HepG2 (cell line): ENCODE measurements at regions not wholly inside any gene's neighbourhood (a gene's known extent, or its start where the extent isn't known, plus 50 kb on each side); places are given as distances from the start of the nearest gene placed in this dataset.

ENCODE experiments used
- ATAC-seq: fragments of 200-7000 bp; cut with Tn5 transposase; 3 replicates; pipeline ENCODE4 v1.9.1; 2020; ENCODE audit warnings: mild to moderate bottlenecking, moderate library complexity
- BruUV-seq: library from RNA; stranded (reverse); fragments of 400-500 nt; replicated peaks from 2 replicates; lab custom pipeline; 2021; lab: Mats Ljungman, UMichigan
- CTCF ChIA-PET: fragments of 300-600 bp; formaldehyde crosslinking; extraction: SDS; loops from one replicate; lab custom pipeline; 2021; ENCODE audit warnings: low total read pairs, inconsistent platforms, low intra/inter-chr PET ratio; lab: Yijun Ruan, JAX
- POLR2A ChIA-PET: fragments of 350-600 bp; sonication (Branson Sonifier 250); formaldehyde crosslinking; loops from one replicate; lab custom pipeline; 2020; ENCODE audit warnings: antibody characterized with exemption, inconsistent platforms; lab: Yijun Ruan, JAX
- DNase-seq: peaks from one replicate; pipeline ENCODE4 v3.0.0-alpha.2; 2015; ENCODE audit warnings: low spot score
- FAIRE-seq: peaks from 3 replicates; lab custom pipeline; 2011; peaks lifted over from hg19 to GRCh38; lab: Jason Lieb, UNC
- H2AFZ ChIP-seq: one replicate; pipeline ENCODE4 v1.6.1; 2011; ENCODE audit warnings: low read length, inconsistent platforms
- H3K27ac ChIP-seq: fragments of 300-600 bp; 3 replicates; pipeline ENCODE4 v1.8.0; 2011; ENCODE audit warnings: mixed run types, mild to moderate bottlenecking, mixed read lengths, low read length, inconsistent platforms; ENCODE audit not compliant: insufficient read depth; ENCODE audit errors: extremely low read length
- H3K27me3 ChIP-seq, 2 experiments: fragments of 200-600 bp in 1 of 2; 2 replicates in 1 of 2; 3 replicates in 1 of 2; pipeline versions ENCODE4 v1.6.0 to v1.8.0; 2011; ENCODE audit warnings: low read length in 2 of 2, mild to moderate bottlenecking in 2 of 2, moderate library complexity in 2 of 2, inconsistent platforms in 1 of 2; ENCODE audit not compliant: insufficient read depth in 2 of 2, control insufficient read depth in 1 of 2
- H3K36me3 ChIP-seq, 2 experiments: fragments of 200-600 bp in 1 of 2; replicated peaks in 1 of 2; 2 replicates in 1 of 2; 3 replicates in 1 of 2; pipeline versions ENCODE4 v1.5.1 to v1.8.0; 2011; ENCODE audit warnings: low read length in 2 of 2, inconsistent platforms in 1 of 2; ENCODE audit not compliant: insufficient read depth in 2 of 2, control insufficient read depth in 1 of 2
- H3K4me1 ChIP-seq: 2 replicates; pipeline ENCODE4 v1.5.1; 2012; ENCODE audit warnings: low read length, inconsistent platforms; ENCODE audit not compliant: insufficient read depth
- H3K4me2 ChIP-seq: 2 replicates; pipeline ENCODE4 v1.6.0; 2011; ENCODE audit warnings: low read depth, low read length, inconsistent platforms
- H3K4me3 ChIP-seq, 3 experiments: fragments of 200-600 bp in 1 of 3; sonication (generic), shearing (Covaris generic) in 1 of 3; replicated peaks in 1 of 3; 2 replicates each; pipeline ENCODE4 v1.5.1; 2011 to 2016; ENCODE audit warnings: low read length in 3 of 3, inconsistent platforms in 2 of 3, low read depth in 2 of 3, mild to moderate bottlenecking in 2 of 3, control low read depth in 1 of 3, mixed read lengths in 1 of 3; ENCODE audit not compliant: insufficient read depth in 1 of 3
- H3K79me2 ChIP-seq: one replicate; pipeline ENCODE4 v1.6.1; 2011; ENCODE audit warnings: low read length, inconsistent platforms; ENCODE audit not compliant: insufficient read depth
- H3K9ac ChIP-seq: 2 replicates; pipeline ENCODE4 v1.6.0; 2011; ENCODE audit warnings: mild to moderate bottlenecking, low read depth, low read length, inconsistent platforms; ENCODE audit not compliant: insufficient read depth
- H3K9me3 ChIP-seq: 2 replicates; pipeline ENCODE4 v1.5.1; 2012; ENCODE audit warnings: mild to moderate bottlenecking, low read length
- H4K20me1 ChIP-seq: 2 replicates; pipeline ENCODE4 v1.6.0; 2011; ENCODE audit warnings: inconsistent platforms, mild to moderate bottlenecking, low read length, moderate library complexity; ENCODE audit not compliant: insufficient read depth
- GABPA ChIP-seq, 2 experiments: IDR thresholded peaks; 2 replicates each; pipeline ENCODE4 v1.6.1; 2011 to 2016; ENCODE audit warnings: low read depth in 2 of 2, low read length in 1 of 2, missing biosample characterization in 1 of 2, missing genetic modification characterization in 1 of 2
- GATAD2A ChIP-seq: IDR thresholded peaks from 2 replicates; pipeline ENCODE4 v1.6.1; 2016
- HOXA9 ChIP-seq: sonication (generic); formaldehyde crosslinking; IDR thresholded peaks from 2 replicates; pipeline ENCODE4 v1.8.1; 2022; ENCODE audit warnings: missing genetic modification reagents, mild to moderate bottlenecking, moderate library complexity, borderline replicate concordance
- KDM6A ChIP-seq: IDR thresholded peaks from 2 replicates; pipeline ENCODE4 v1.6.1; 2016; ENCODE audit warnings: low read depth
- SIX4 ChIP-seq: sonication (generic); formaldehyde crosslinking; IDR thresholded peaks from 2 replicates; pipeline ENCODE4 v1.4.0; 2020; ENCODE audit warnings: missing genetic modification reagents
- SP4 ChIP-seq: sonication (generic); formaldehyde crosslinking; IDR thresholded peaks from 2 replicates; pipeline ENCODE4 v1.8.1; 2023; ENCODE audit warnings: mild to moderate bottlenecking, missing genetic modification reagents
- ZBTB3 ChIP-seq: sonication (generic); formaldehyde crosslinking; IDR thresholded peaks from 2 replicates; pipeline ENCODE4 v1.4.0; 2020; ENCODE audit warnings: low read depth, mild to moderate bottlenecking, moderate library complexity, missing genetic modification reagents, borderline replicate concordance
- ZFP36 ChIP-seq: fragments of 150-350 bp; IDR thresholded peaks from 2 replicates; pipeline ENCODE4 v1.6.1; 2018; ENCODE audit warnings: borderline replicate concordance, low read length, low read depth; ENCODE audit not compliant: partially characterized antibody
- ZNF160 ChIP-seq: sonication (generic); formaldehyde crosslinking; IDR thresholded peaks from 2 replicates; pipeline ENCODE4 v1.8.0; 2022; ENCODE audit warnings: mild to moderate bottlenecking, inconsistent platforms, missing genetic modification reagents
- ZNF326 ChIP-seq: sonication (generic); formaldehyde crosslinking; IDR thresholded peaks from 2 replicates; pipeline ENCODE4 v1.4.0; 2020; ENCODE audit warnings: missing genetic modification reagents, borderline replicate concordance
- ZNF605 ChIP-seq: sonication (generic); formaldehyde crosslinking; IDR thresholded peaks from 2 replicates; pipeline ENCODE4 v1.8.0; 2022; ENCODE audit warnings: mild to moderate bottlenecking, missing genetic modification reagents
- WGBS: methylation state at CpG from one replicate; pipeline ENCODE4 v1.1.6; 2017; ENCODE audit warnings: low lambda C conversion rate; 5-methylcytosine and 5-hydroxymethylcytosine counted together
- in situ Hi-C: cut with HindIII; loops from 2 replicates; pipeline ENCODE4 v1.10.0; 2017; ENCODE audit warnings: low pct_unique_long_range_greater_than_20kb; ENCODE audit not compliant: extremely low pct_ligation_motif_present
- intact Hi-C: fragments of 100-400 bp; cut with micrococcal nuclease; formaldehyde crosslinking; loops from one replicate; pipeline ENCODE4 v1.10.0; 2022; ENCODE audit not compliant: unreplicated experiment
- TF ChIP-seq, protein P1 (sequence below): sonication (generic); formaldehyde crosslinking; IDR thresholded peaks from 2 replicates; pipeline ENCODE4 v1.4.0; 2020; ENCODE audit warnings: missing genetic modification reagents, borderline replicate concordance
- TF ChIP-seq, protein P2 (sequence below): sonication (generic); formaldehyde crosslinking; IDR thresholded peaks from 2 replicates; pipeline ENCODE4 v1.4.0; 2020; ENCODE audit warnings: missing genetic modification reagents
- TF ChIP-seq, protein P3 (sequence below): IDR thresholded peaks from 2 replicates; pipeline ENCODE4 v1.6.1; 2012; ENCODE audit warnings: inconsistent platforms
- TF ChIP-seq, protein P4 (sequence below): sonication (generic); formaldehyde crosslinking; IDR thresholded peaks from 2 replicates; pipeline ENCODE4 v1.4.0; 2020; ENCODE audit warnings: low read depth, mild to moderate bottlenecking, missing genetic modification reagents

DNA sequence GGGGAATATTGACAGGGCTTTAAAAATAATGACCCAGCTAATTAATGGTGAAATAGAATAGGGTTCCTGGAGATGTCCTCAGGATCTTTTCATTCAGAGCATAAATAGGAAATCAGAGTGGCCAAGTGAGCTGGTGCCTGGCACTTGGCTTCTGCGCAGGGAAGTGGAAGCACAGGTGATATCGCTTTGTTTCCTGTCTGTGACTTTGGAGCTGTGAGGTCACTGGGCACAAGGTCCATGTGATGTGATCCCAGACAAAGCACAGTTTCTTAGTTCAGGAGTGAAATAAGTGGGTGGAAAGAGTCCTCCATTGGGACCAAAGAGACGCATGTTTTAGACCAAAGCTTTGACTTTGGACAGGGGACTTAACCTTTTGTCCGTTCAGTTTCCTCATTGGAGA, 338.3 kb downstream of the CYRIA start:
- no TSS peak for BruUV-seq
- DNase-seq = no peak
- TF ChIP-seq ZBTB3 (CRISPR knock-in tag) (no peak), KDM6A (CRISPR knock-in tag) (no peak), HOXA9 (CRISPR knock-in tag) (no peak), ZNF326 (no peak), ZNF605 (CRISPR knock-in tag) (no peak), GATAD2A (no peak), SP4 (CRISPR knock-in tag) (no peak), GABPA (IDR thresholded peaks at IDR 0.05; ENCODE audit: low read depth, low read length) (no peak), GABPA (CRISPR knock-in tag; IDR thresholded peaks at IDR 0.05; ENCODE audit: low read depth) (no peak), SIX4 (no peak), ZFP36 (no peak), ZNF160 (CRISPR knock-in tag) (no peak)
- TF ChIP-seq, protein P1, sequence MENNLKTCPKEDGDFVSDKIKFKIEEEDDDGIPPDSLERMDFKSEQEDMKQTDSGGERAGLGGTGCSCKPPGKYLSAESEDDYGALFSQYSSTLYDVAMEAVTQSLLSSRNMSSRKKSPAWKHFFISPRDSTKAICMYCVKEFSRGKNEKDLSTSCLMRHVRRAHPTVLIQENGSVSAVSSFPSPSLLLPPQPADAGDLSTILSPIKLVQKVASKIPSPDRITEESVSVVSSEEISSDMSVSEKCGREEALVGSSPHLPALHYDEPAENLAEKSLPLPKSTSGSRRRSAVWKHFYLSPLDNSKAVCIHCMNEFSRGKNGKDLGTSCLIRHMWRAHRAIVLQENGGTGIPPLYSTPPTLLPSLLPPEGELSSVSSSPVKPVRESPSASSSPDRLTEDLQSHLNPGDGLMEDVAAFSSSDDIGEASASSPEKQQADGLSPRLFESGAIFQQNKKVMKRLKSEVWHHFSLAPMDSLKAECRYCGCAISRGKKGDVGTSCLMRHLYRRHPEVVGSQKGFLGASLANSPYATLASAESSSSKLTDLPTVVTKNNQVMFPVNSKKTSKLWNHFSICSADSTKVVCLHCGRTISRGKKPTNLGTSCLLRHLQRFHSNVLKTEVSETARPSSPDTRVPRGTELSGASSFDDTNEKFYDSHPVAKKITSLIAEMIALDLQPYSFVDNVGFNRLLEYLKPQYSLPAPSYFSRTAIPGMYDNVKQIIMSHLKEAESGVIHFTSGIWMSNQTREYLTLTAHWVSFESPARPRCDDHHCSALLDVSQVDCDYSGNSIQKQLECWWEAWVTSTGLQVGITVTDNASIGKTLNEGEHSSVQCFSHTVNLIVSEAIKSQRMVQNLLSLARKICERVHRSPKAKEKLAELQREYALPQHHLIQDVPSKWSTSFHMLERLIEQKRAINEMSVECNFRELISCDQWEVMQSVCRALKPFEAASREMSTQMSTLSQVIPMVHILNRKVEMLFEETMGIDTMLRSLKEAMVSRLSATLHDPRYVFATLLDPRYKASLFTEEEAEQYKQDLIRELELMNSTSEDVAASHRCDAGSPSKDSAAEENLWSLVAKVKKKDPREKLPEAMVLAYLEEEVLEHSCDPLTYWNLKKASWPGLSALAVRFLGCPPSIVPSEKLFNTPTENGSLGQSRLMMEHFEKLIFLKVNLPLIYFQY = no peak
- TF ChIP-seq, protein P2, sequence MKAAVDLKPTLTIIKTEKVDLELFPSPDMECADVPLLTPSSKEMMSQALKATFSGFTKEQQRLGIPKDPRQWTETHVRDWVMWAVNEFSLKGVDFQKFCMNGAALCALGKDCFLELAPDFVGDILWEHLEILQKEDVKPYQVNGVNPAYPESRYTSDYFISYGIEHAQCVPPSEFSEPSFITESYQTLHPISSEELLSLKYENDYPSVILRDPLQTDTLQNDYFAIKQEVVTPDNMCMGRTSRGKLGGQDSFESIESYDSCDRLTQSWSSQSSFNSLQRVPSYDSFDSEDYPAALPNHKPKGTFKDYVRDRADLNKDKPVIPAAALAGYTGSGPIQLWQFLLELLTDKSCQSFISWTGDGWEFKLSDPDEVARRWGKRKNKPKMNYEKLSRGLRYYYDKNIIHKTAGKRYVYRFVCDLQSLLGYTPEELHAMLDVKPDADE = no peak
- TF ChIP-seq, protein P3, sequence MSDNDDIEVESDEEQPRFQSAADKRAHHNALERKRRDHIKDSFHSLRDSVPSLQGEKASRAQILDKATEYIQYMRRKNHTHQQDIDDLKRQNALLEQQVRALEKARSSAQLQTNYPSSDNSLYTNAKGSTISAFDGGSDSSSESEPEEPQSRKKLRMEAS = no peak
- TF ChIP-seq, protein P4, sequence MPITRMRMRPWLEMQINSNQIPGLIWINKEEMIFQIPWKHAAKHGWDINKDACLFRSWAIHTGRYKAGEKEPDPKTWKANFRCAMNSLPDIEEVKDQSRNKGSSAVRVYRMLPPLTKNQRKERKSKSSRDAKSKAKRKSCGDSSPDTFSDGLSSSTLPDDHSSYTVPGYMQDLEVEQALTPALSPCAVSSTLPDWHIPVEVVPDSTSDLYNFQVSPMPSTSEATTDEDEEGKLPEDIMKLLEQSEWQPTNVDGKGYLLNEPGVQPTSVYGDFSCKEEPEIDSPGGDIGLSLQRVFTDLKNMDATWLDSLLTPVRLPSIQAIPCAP (CRISPR knock-in tag) = no peak
- Histone ChIP-seq H3K27me3 (peaks cover 0 to 6% of the 10 kb centered on the region in 2 experiments; a peak in 3 of 5 replicates), H4K20me1 (no peaks in the 10 kb centered on the region), H2AFZ (no peak overlapping the region), H3K36me3 (no peaks in the 10 kb centered on the region), H3K9me3 (no peaks in the 10 kb centered on the region), H3K79me2 (no peaks in the 10 kb centered on the region), H3K4me2 (no peak overlapping the region), H3K4me1 (peaks cover 20% of the 10 kb centered on the region), H3K9ac (no peak overlapping the region), H3K27ac (no peak overlapping the region), H3K4me3 (no peak overlapping the region)
- intact Hi-C loops = no loop called here
- POLR2A ChIA-PET = no interaction called here
- in situ Hi-C loops = no loop called here
- WGBS = 70% methylated on average over 4 of the region's 4 CpGs
- CTCF ChIA-PET = no interaction called here
- FAIRE-seq = no peak
- ATAC-seq = no peak
